ENCODE measurements at regions not wholly inside any gene's neighbourhood (a gene's known extent, or its start where the extent isn't known, plus 50 kb on each side); places are given as distances from the start of the nearest gene placed in this dataset.
"Not testable (repeated sequence)": the region's sequence is repeated elsewhere in the genome, so short reads cannot be mapped to it uniquely, and the experiment has no call there.

- DNase-seq, result no peak
Observed at GRCh38 chr21:17082843-17083483, 429.9 kb upstream of the CXADR start.

- DNase-seq, result no peak
Observed at GRCh38 chr21:17085707-17086106, 427.1 kb upstream of the CXADR start.

- DNase-seq, result no peak
Observed at GRCh38 chr21:17088500-17088899, 424.3 kb upstream of the CXADR start.

- no peak for DNase-seq
Observed at GRCh38 chr21:17089091-17089491, 423.8 kb upstream of the CXADR start.

- no peak for DNase-seq
Observed at GRCh38 chr21:17101696-17102095, 411.1 kb upstream of the CXADR start.

- no peak for DNase-seq
Observed at GRCh38 chr21:17105932-17106331, 406.9 kb upstream of the CXADR start.

GRCh38 chr21:17114045-17114444 is 398.8 kb upstream of the CXADR start:
- no peak for DNase-seq

GRCh38 chr21:17118638-17119384 is 394.0 kb upstream of the CXADR start:
- DNase-seq, result no peak

GRCh38 chr21:17119466-17120297 is 393.2 kb upstream of the CXADR start:
- DNase-seq, result no peak

GRCh38 chr21:17127395-17127794 is 385.4 kb upstream of the CXADR start:
- DNase-seq, result not testable (repeated sequence)

GRCh38 chr21:17128132-17128531 is 384.7 kb upstream of the CXADR start:
- DNase-seq, result no peak

GRCh38 chr21:17139159-17139558 is 373.7 kb upstream of the CXADR start:
- DNase-seq, result not testable (repeated sequence)

- DNase-seq, result peak in 1 of 5 donors; percentile 8
Observed at GRCh38 chr21:17139696-17140095, 373.1 kb upstream of the CXADR start.

GRCh38 chr21:17146426-17146825 is 366.4 kb upstream of the CXADR start:
- DNase-seq, result no peak

- DNase-seq, result no peak
Observed at GRCh38 chr21:17159697-17160096, 353.1 kb upstream of the CXADR start.

GRCh38 chr21:17185674-17186073 is 327.2 kb upstream of the CXADR start:
- DNase-seq, result no peak

GRCh38 chr21:17189963-17190362 is 322.9 kb upstream of the CXADR start:
- DNase-seq, result no peak

GRCh38 chr21:17191346-17191993 is 321.4 kb upstream of the CXADR start:
- no peak for DNase-seq

GRCh38 chr21:17195351-17195750 is 317.5 kb upstream of the CXADR start:
- no peak for DNase-seq

- no peak for DNase-seq
Observed at GRCh38 chr21:17195976-17196375, 316.9 kb upstream of the CXADR start.

GRCh38 chr21:17196623-17197022 is 316.2 kb upstream of the CXADR start:
- no peak for DNase-seq

- DNase-seq, result no peak
Observed at GRCh38 chr21:17197996-17198395, 314.8 kb upstream of the CXADR start.

GRCh38 chr21:17200250-17200649 is 312.6 kb upstream of the CXADR start:
- DNase-seq, result no peak
